ENCODE measurements at regions not wholly inside any gene's neighbourhood (a gene's known extent, or its start where the extent isn't known, plus 50 kb on each side); places are given as distances from the start of the nearest gene placed in this dataset.

DNA sequence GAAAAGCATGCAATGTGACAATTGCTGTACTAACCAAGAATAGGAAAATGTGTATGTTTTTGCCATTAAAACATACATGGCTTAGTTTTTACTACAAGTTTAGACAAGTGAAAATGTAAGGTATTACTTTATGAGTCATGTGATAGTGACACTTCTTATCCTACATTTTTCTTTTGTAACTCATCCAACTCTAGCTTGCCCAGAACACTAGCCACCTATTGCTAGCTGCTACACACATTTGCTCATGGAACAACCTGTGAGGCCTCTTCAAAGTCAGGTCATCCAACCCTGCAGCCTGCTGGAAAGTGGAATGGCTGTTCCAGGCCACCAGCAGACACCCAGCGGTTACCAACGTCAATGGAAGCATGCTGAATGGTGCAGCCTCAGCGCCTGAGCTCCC lies 1043.9 kb downstream of the TMEM182 start:
- Histone ChIP-seq H3K4me3 (no peak overlapping the region), H3K36me3 (no peaks in the 10 kb centered on the region), H3K4me1 (ENCODE audit: control insufficient read depth in 1 of 2, low read depth in 2 of 2) (no peaks in the 10 kb centered on the region), H3K27ac (no peak overlapping the region), H3K27me3 (replicated peaks; ENCODE audit: insufficient read depth) (no peaks in the 10 kb centered on the region), H3K9me3 (no peaks in the 10 kb centered on the region)
- no peak for ATAC-seq (ENCODE audit: insufficient number of reproducible peaks, low FRiP score, low read depth)
- TF ChIP-seq, protein P1, sequence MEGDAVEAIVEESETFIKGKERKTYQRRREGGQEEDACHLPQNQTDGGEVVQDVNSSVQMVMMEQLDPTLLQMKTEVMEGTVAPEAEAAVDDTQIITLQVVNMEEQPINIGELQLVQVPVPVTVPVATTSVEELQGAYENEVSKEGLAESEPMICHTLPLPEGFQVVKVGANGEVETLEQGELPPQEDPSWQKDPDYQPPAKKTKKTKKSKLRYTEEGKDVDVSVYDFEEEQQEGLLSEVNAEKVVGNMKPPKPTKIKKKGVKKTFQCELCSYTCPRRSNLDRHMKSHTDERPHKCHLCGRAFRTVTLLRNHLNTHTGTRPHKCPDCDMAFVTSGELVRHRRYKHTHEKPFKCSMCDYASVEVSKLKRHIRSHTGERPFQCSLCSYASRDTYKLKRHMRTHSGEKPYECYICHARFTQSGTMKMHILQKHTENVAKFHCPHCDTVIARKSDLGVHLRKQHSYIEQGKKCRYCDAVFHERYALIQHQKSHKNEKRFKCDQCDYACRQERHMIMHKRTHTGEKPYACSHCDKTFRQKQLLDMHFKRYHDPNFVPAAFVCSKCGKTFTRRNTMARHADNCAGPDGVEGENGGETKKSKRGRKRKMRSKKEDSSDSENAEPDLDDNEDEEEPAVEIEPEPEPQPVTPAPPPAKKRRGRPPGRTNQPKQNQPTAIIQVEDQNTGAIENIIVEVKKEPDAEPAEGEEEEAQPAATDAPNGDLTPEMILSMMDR (IDR thresholded peaks at IDR 0.05): no peak
- DNase-seq (ENCODE audit: low spot score): no peak

DNA sequence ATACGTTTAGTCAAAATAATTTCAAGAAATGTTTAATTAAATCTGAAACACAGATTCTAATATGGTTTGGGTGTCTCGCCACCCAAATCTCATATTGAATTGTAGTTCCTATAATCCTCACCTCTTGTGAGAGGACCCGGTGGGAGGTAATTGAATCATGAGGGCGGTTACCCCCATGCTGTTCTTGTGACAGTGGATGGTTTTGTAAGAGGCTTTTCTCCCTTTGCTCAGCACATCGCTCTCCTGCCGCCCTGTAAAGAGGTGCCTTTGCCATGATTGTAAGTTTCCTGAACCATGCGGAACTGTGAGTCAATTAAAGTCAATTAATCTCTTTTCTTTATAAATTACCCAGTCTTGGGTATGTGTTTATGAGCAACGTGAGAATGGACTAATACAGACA lies 1045.1 kb upstream of the POU3F3 start:
- Histone ChIP-seq H3K4me3 (no peak overlapping the region), H3K9me3 (no peaks in the 10 kb centered on the region), H3K36me3 (no peaks in the 10 kb centered on the region), H3K27ac (no peak overlapping the region), H3K4me1 (ENCODE audit: control insufficient read depth in 1 of 2, low read depth in 2 of 2) (no peaks in the 10 kb centered on the region), H3K27me3 (replicated peaks; ENCODE audit: insufficient read depth) (no peaks in the 10 kb centered on the region)
- TF ChIP-seq, protein P1 (IDR thresholded peaks at IDR 0.05): no peak
- ATAC-seq (ENCODE audit: insufficient number of reproducible peaks, low FRiP score, low read depth) (no peak), DNase-seq (ENCODE audit: low spot score) (no peak)

DNA sequence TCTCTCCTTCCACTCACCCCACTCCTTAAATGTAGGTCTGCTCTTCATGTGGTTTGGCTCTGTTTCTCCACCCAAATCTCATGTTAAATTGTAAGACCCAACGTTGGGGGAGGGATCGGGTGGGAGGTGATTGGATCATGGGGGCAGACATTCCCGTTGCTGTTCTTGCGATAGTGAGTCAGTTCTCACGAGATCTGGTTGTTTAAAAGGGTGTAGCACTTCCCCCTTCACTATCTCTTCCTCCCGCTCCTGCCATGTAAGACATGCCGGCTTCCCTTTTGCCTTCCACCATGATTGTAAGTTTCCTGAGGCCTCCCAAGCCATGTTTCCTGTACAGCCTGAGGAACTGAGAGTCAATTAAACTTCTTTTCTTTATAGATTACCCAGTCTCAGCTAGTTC lies 1044.5 kb upstream of the POU3F3 start:
- ATAC-seq (ENCODE audit: insufficient number of reproducible peaks, low FRiP score, low read depth): no peak
- H3K36me3 ChIP-seq: no peaks in the 10 kb centered on the region
- no peak for DNase-seq (ENCODE audit: low spot score)

DNA sequence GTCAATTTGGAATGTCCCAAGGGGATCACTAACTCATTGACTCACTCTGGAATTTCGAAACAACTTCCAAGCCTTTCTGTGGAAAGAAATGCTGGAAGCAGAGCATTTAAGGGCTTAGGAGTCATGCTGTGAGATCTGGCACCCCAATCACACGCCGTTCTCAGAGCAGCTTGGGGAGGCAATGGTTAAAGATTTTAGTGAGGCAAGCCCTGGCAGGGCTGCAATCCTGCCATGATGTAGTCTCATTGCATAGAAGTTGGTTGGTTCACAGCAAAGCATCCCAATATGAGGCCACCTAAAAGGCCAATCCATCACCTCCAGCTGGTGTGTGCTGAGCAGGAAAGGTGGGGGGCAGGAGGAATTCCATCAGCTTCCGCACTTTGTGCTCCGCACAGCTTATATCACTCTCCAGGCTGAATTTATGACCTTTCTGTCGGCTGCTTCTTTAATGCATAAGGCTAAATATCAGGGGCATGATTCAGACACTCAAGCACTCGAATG lies 1043.9 kb upstream of the POU3F3 start:
- Histone ChIP-seq H3K36me3 (no peaks in the 10 kb centered on the region), H3K4me3 (no peak overlapping the region), H3K27me3 (replicated peaks; ENCODE audit: insufficient read depth) (no peaks in the 10 kb centered on the region), H3K27ac (no peak overlapping the region), H3K4me1 (ENCODE audit: control insufficient read depth in 1 of 2, low read depth in 2 of 2) (no peaks in the 10 kb centered on the region), H3K9me3 (no peaks in the 10 kb centered on the region)
- TF ChIP-seq, protein P1 (IDR thresholded peaks at IDR 0.05): no peak
- no peak for DNase-seq (ENCODE audit: low spot score)
- no peak for ATAC-seq (ENCODE audit: insufficient number of reproducible peaks, low FRiP score, low read depth)

More for the DNA sequence above, 1044.5 kb upstream of the POU3F3 start:
- H3K4me1 ChIP-seq (ENCODE audit: control insufficient read depth in 1 of 2, low read depth in 2 of 2): no peaks in the 10 kb centered on the region
- H3K9me3 ChIP-seq: no peaks in the 10 kb centered on the region
- H3K4me3 ChIP-seq: no peak overlapping the region
- TF ChIP-seq, protein P1 (IDR thresholded peaks at IDR 0.05): no peak
- H3K27me3 ChIP-seq (replicated peaks; ENCODE audit: insufficient read depth): no peaks in the 10 kb centered on the region
- H3K27ac ChIP-seq: no peak overlapping the region

DNA sequence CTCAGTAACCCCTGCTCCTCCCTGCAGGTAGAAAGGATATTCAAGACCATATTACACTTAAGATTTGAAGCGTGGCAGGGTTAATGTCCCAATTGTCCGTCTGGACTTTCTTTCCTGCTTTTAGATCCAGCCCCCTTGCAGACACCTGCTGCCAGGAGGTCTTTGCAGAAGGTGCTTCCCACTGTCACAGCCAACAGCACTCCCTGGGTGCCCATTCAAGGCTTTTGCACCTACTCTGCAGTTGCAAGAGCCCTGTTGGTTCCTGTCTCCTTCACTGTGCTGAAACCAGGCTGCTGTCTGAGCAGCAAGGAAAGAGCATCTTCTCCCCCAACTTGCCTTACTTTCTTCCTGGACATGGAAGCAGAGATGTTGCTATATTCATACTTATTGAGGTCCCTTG lies 1043.0 kb upstream of the POU3F3 start:
- Histone ChIP-seq H3K9me3 (no peaks in the 10 kb centered on the region), H3K4me3 (no peak overlapping the region), H3K36me3 (no peaks in the 10 kb centered on the region), H3K27ac (no peak overlapping the region), H3K4me1 (ENCODE audit: control insufficient read depth in 1 of 2, low read depth in 2 of 2) (no peaks in the 10 kb centered on the region), H3K27me3 (replicated peaks; ENCODE audit: insufficient read depth) (no peaks in the 10 kb centered on the region)
- TF ChIP-seq, protein P1 (IDR thresholded peaks at IDR 0.05): no peak
- DNase-seq (ENCODE audit: low spot score) (no peak), ATAC-seq (ENCODE audit: insufficient number of reproducible peaks, low FRiP score, low read depth) (no peak)

Data from thoracic aorta (tissue), 2 donors.